B cell (primary cell): ENCODE measurements at regions not wholly inside any gene's neighbourhood (a gene's known extent, or its start where the extent isn't known, plus 50 kb on each side); places are given as distances from the start of the nearest gene placed in this dataset.

ENCODE experiments used
- CTCF ChIP-seq: fragments of 200-600 bp; IDR thresholded peaks from one replicate; pipeline ENCODE4 v1.8.0; 2022; ENCODE audit warnings: antibody characterized with exemption, mild to moderate bottlenecking
- EZH2 ChIP-seq: IDR thresholded peaks from 2 replicates; pipeline ENCODE4 v1.6.1; 2012; ENCODE audit warnings: borderline replicate concordance, low read depth, mild to moderate bottlenecking, moderate library complexity, low read length; ENCODE audit not compliant: insufficient read depth, poor library complexity, severe bottlenecking

GRCh38 chr16:5621826-5622225 is 524.2 kb upstream of the EEF2KMT start:
- TF ChIP-seq CTCF (no peak), EZH2 (no peak)
